GM12892 (cell line): ENCODE measurements at regions not wholly inside any gene's neighbourhood (a gene's known extent, or its start where the extent isn't known, plus 50 kb on each side); places are given as distances from the start of the nearest gene placed in this dataset.

ENCODE experiments used
- DNase-seq: peaks from one replicate; pipeline ENCODE4 v3.0.0; 2011; ENCODE audit not compliant: insufficient read length
- FAIRE-seq: peaks from 2 replicates; lab custom pipeline; 2011; peaks lifted over from hg19 to GRCh38; lab: Jason Lieb, UNC
- POLR2A ChIP-seq: IDR thresholded peaks from 2 replicates; pipeline ENCODE4 v1.6.1; 2011; ENCODE audit warnings: low read depth, low read length, control low read depth
- POLR2AphosphoS5 ChIP-seq: IDR thresholded peaks from 2 replicates; pipeline ENCODE4 v1.6.1; 2011; ENCODE audit warnings: low read depth, low read length, control low read depth
- TAF1 ChIP-seq: IDR thresholded peaks from 2 replicates; pipeline ENCODE4 v1.6.1; 2011; ENCODE audit warnings: low read depth, mild to moderate bottlenecking, control low read depth, low read length, borderline replicate concordance

DNA sequence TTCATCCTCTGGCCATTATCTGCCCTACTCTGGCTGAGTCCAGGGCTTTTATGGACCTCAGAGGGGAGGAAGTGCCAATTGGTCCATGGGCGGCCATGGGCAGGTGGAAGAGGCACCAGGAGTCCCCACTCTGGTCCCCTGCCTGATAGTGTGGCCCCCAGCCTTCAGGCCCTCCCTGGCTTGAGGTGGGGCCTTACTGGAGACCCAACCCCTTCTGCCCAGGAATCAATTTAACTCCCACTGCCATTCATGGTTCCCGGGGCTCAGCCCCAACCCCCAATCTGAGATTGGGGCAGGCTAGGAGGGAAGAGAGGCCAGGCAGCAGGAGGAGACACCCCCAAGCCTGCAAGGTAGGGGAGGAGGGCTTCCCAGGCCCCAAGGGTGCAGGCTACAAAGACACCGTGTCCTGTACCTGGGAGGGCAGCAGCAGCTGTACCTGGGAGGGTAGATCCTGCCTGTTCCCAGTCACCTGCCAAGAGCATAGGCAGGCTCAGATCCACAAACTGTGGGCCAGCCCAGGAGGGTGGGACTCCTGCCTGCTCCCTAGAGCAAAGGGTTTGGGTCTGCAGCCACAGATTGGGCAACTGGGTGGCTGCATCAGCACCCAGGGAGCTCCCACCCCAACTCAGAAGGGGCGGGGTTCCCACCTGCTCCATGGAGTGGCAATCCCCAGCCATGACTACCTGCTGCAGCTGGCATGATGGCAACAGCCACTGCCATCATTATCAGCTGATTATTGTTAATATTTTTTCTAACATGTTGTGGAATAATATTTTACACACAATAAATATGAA, 1044.1 kb upstream of the B3GALT2 start:
- FAIRE-seq (no peak), DNase-seq (no peak)
- TF ChIP-seq POLR2A (no peak), POLR2AphosphoS5 (no peak), TAF1 (no peak)

DNA sequence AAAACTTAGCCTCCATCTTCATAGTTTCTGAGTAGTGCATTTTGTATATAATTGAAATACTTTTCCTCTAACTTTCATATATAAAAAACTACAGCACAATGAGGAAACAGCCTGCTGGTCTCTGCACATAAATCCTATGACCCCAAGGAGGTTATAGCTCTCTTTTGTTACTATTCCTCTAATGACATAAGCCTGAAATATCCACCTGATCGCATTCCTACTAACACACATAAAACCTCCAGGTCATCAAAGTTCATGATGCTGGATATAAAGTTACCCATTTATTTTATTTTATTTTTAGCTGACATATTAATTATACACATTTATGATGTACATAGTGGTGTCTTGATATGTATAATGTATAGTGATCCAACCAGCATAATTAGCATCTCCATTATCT, 1042.0 kb upstream of the B3GALT2 start:
- no peak for FAIRE-seq
- DNase-seq = no peak
- TF ChIP-seq POLR2AphosphoS5 (no peak), TAF1 (no peak), POLR2A (no peak)

DNA sequence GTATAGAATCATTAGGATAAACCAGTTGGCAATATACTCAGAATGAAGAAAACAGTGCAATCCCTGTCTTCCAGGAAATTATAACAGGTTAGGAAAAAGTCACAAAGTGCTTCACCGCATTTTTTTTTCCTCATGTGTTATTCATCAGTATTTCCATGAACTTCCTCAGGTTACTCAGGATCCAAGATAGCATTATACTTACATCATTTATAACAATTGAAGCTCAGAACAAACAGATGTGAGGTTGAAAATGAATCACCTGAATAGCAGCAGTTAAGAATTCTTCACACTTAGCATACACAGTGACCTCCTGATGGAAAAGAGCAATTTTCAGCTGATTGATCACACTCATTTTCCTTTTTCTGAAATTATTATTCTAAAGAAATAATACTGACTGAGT, 1040.7 kb upstream of the B3GALT2 start:
- FAIRE-seq (no peak), DNase-seq (no peak)
- no peak for TF ChIP-seq TAF1
- TF ChIP-seq POLR2A = no peak
- no peak for TF ChIP-seq POLR2AphosphoS5

DNA sequence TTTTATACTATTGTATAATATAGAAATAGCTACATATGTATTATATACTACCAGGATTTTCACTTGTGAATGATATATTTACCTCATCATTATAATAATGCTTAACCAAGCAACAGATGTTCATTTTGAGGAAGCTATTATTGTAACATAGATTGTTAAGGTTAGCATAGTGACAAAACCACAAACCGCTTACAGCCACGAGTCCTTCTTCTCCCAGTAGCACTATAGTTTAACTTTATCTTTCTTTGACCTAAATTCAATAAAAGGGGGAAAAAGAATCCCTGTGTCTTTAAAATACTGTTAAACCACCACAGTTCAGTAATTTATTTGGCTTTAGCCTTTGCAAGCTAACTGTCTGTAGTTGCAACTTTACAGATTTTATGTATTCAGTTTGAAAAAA, 1039.4 kb upstream of the B3GALT2 start:
- FAIRE-seq (no peak), DNase-seq (no peak)
- TF ChIP-seq POLR2AphosphoS5 (no peak), TAF1 (no peak), POLR2A (no peak)

DNA sequence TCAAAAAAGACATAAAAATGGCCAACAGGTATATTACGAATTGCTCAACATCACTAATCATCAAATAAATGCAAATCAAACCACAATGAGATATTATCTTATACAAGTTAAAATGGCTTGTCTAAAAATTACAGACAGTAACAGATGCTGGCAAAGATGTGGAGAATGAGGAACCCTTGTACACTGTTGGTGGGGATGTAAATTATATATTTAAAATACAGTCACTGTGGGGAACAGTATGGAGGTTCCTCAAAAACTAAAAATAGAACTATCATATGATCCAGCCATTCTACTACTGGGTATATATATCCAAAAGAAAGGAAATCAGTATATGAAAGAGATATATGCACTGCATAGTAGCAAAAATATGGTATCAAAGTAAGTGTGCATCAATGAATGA, 1037.2 kb upstream of the B3GALT2 start:
- DNase-seq (no peak), FAIRE-seq (no peak)
- TF ChIP-seq POLR2AphosphoS5 (no peak), POLR2A (no peak), TAF1 (no peak)

DNA sequence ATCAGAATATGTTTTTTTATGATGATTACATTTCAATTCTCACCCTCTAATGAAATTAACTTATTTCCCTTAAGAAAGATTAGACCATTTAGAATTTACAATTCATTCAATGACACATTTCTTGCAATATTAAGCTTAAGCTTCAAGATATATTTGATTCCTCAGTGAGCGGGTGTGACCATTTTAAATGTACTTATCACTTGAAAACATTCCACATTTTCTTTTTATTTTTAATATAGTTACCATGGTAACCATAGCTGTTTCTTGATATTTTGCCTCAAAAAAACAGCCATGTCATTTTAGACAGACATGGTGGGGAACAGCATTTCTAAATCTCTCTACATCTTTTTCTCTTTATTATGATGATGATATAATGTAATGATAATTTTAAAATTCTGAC, 1029.0 kb upstream of the B3GALT2 start:
- FAIRE-seq (no peak), DNase-seq (no peak)
- TF ChIP-seq TAF1 = no peak

DNA sequence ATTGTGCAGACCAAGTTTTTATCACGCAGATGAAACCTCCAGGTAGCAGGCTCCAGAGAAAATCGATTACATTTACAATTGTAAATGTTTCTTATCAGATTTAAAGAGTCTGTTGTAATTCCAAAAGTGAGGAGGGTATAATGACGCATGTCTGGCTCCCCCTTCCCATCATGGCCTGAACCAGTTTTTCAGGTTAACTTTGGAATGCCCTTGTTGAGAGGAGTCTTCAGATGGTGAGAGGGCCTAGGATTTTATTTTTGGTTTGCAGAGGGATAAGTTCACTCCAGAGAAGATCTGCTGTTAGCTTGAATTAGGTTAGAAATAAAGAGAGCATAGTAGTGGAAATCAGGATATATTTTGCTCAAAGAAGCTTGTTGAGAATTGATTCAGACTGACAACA, 1028.3 kb upstream of the B3GALT2 start:
- FAIRE-seq (no peak), DNase-seq (no peak)
- TF ChIP-seq POLR2A = no peak

DNA sequence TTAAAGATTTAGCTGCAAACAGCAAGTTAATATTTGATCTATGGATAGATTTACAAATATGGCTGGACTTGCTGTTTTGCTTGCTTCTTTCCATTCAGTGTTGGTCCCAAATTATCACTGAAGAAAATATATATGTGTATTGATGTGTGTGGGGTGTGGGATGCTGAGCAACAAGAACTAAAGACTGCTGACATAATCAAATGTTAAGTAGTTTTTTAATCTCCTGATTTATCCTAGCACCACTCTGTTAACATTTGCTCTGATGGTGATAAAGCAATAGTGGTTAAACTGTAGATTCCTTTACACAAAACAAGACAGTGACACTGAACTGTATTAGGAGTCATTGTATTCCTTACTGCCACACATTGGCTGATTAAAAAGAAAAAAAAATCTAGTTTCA, 1023.5 kb upstream of the B3GALT2 start:
- TF ChIP-seq TAF1 = no peak
- no peak for TF ChIP-seq POLR2A
- TF ChIP-seq POLR2AphosphoS5 = no peak
- DNase-seq (no peak), FAIRE-seq (no peak)

DNA sequence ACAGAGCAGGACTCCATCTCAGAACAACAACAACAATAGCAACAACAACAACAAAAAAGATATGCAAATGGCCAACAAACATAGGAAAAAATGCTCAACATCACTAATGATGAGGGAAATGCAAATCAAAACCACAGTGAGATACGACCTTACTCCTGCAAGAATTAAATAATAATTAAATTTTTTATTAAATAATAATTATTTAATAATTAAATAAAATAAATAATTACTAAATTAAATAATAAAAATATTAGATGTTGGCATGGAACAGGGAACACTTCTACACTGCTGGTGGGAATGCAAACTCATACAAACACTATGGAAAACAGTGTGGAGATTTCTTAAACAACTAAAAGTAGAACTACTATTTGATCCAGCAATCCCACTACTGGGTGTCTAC, 1022.3 kb upstream of the B3GALT2 start:
- no peak for TF ChIP-seq POLR2AphosphoS5
- TF ChIP-seq POLR2A = no peak
- no peak for DNase-seq
- FAIRE-seq = no peak

DNA sequence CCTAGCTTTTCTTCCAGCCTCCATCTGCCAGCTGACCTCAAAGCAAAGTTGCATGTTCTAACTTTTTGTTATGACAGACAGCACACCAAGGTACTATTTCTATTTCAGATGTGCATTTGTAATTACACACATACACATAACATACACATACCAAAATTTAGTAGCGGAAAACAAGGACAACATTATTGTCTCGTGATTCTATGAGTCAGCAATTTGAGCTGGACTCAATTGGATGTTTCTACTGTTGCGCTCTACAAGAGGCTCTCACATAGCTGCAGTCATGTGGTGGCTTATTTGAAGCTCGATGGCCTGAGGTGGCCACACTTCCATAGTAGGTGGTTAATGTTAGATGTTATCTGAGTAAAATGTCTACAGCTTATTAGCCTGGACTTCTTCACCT, 1010.1 kb upstream of the B3GALT2 start:
- no peak for DNase-seq
- no peak for FAIRE-seq
- TF ChIP-seq TAF1 = no peak
- no peak for TF ChIP-seq POLR2A
- no peak for TF ChIP-seq POLR2AphosphoS5

DNA sequence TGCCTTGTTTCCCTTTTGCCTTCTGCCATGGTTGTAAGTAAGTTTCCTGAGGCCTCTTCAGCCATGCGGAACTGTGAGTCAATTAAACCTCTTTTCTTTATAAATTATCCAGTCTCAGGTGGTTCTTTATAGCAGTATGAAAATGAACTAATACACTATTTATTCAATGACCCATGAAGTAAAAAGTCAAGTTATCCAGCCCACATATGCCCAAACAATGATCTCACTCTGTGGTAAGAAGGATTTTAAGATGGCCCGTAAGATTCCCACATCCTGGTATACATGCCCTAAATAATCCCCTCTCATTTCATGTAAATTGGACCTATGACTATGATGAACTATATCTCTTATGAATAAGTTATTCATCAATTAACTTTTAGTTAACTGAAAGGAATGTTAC, 1008.3 kb upstream of the B3GALT2 start:
- TF ChIP-seq TAF1 (no peak), POLR2AphosphoS5 (no peak), POLR2A (no peak)
- DNase-seq (no peak), FAIRE-seq (no peak)

DNA sequence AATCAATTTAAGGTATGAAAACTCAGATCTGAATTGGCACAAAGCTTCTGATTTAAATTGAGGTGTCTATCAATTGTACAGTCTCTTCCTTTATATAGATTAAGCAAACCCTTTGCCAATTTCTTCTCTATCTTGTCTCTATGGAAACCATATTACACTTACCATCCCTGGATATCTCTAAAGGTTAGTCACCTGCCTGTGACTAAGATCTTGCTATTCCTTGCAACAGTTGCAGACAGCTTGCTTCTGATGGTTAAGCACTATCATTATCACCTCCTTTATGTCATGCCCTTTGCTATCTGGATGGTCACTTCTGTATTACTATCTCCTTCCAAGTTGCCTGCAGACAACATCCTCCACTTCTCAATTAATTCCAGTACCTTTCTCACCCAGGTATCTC, 998.6 kb upstream of the B3GALT2 start:
- TF ChIP-seq TAF1 = no peak
- TF ChIP-seq POLR2AphosphoS5 = no peak
- TF ChIP-seq POLR2A = no peak
- DNase-seq (no peak), FAIRE-seq (no peak)
